Embryonic facial prominence (tissue), 1 donor: ENCODE measurements at regions not wholly inside any gene's neighbourhood (a gene's known extent, or its start where the extent isn't known, plus 50 kb on each side); places are given as distances from the start of the nearest gene placed in this dataset.
"Not testable (repeated sequence)": the region's sequence is repeated elsewhere in the genome, so short reads cannot be mapped to it uniquely, and the experiment has no call there.

Experiments
- DNase-seq: peaks from one replicate; pipeline ENCODE4 v3.0.0-alpha.2; 2016; ENCODE audit errors: extremely low spot score

- not testable (repeated sequence) for DNase-seq
These were observed 742.7 kb upstream of the FAT3 start for GRCh38 chr11:91481875-91482274.

GRCh38 chr11:91470656-91471055 is 754.0 kb upstream of the FAT3 start:
- no peak for DNase-seq

GRCh38 chr11:91459840-91460239 is 764.8 kb upstream of the FAT3 start:
- DNase-seq = no peak

- DNase-seq = no peak
These were observed 778.4 kb upstream of the FAT3 start for GRCh38 chr11:91446267-91446666.

GRCh38 chr11:91435694-91436395 is 788.8 kb upstream of the FAT3 start:
- DNase-seq = no peak

GRCh38 chr11:91433284-91434010 is 791.2 kb upstream of the FAT3 start:
- no peak for DNase-seq

- no peak for DNase-seq
These were observed 803.0 kb upstream of the FAT3 start for GRCh38 chr11:91421641-91422040.

- no peak for DNase-seq
These were observed 816.8 kb upstream of the FAT3 start for GRCh38 chr11:91407842-91408241.

GRCh38 chr11:91406009-91406408 is 818.6 kb upstream of the FAT3 start:
- DNase-seq = no peak

GRCh38 chr11:91404344-91404743 is 820.3 kb upstream of the FAT3 start:
- DNase-seq = no peak

GRCh38 chr11:91397134-91397468 is 827.5 kb upstream of the FAT3 start:
- DNase-seq = no peak

- no peak for DNase-seq
These were observed 828.1 kb upstream of the FAT3 start for GRCh38 chr11:91396236-91397133.

- no peak for DNase-seq
These were observed 829.7 kb upstream of the FAT3 start for GRCh38 chr11:91394727-91395414.

GRCh38 chr11:91394073-91394726 is 830.4 kb upstream of the FAT3 start:
- no peak for DNase-seq

- DNase-seq = no peak
These were observed 841.7 kb upstream of the FAT3 start for GRCh38 chr11:91382946-91383345.

- no peak for DNase-seq
These were observed 849.8 kb upstream of the FAT3 start for GRCh38 chr11:91374794-91375193.

- DNase-seq = no peak
These were observed 851.1 kb upstream of the FAT3 start for GRCh38 chr11:91373497-91373896.

- no peak for DNase-seq
These were observed 857.8 kb upstream of the FAT3 start for GRCh38 chr11:91366816-91367215.

GRCh38 chr11:91365986-91366585 is 858.5 kb upstream of the FAT3 start:
- DNase-seq = no peak

- no peak for DNase-seq
These were observed 873.7 kb upstream of the FAT3 start for GRCh38 chr11:91350931-91351330.

GRCh38 chr11:91326751-91327150 is 897.9 kb upstream of the FAT3 start:
- DNase-seq = no peak
